Muscle of arm (tissue), 1 donor: ENCODE measurements at regions not wholly inside any gene's neighbourhood (a gene's known extent, or its start where the extent isn't known, plus 50 kb on each side); places are given as distances from the start of the nearest gene placed in this dataset.
A peak's percentile ranks its signal among the peaks of the same experiment; 100 is the strongest.

ENCODE experiments used
- DNase-seq: peaks from one replicate; pipeline ENCODE4 v3.0.0-alpha.2; 2013

DNA sequence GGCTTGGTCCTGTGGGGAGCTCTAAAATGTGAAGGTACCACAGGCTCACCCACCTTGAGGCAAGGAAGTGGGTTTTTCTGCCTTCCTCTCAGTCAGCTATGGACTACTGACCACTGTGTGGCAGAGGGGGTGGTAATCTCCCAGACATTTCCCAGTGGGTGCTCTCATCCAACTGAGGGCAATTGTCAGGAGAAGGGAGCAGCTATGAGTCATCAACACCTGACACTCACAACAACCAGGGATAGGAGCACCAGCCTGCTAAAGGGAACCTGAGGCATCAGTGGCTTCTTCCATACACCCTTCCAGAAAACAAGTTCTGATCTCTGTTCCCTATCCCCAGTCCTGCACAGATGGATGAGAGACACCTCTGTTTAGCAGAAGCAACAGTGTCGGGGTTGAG lies 468.8 kb downstream of the BCOR start:
- no peak for DNase-seq

GRCh38 chrX:39630344-39630743 lies 467.4 kb downstream of the BCOR start:
- no peak for DNase-seq

GRCh38 chrX:39631276-39632229 lies 466.2 kb downstream of the BCOR start:
- DNase-seq, result no peak

GRCh38 chrX:39633293-39633692 lies 464.5 kb downstream of the BCOR start:
- no peak for DNase-seq

DNA sequence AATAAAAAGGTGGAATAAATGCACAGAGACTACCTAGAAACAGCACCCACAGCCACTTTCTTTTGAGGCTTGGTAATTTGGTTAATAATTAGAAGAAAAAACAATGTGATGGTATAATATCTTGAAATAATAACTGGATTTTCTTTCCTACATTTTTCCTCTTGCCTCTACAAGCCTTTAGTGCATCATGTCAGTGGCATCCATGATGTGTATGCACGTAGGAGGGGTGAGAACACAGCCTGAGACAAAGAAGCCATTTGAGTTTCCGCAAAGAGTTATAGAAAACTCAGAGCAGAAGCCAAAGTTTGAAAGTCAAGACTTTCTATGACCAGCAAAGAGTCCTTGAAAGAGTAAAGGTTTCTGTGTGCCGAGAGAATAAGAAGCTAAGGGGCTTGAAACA lies 461.3 kb downstream of the BCOR start:
- DNase-seq, result no peak

DNA sequence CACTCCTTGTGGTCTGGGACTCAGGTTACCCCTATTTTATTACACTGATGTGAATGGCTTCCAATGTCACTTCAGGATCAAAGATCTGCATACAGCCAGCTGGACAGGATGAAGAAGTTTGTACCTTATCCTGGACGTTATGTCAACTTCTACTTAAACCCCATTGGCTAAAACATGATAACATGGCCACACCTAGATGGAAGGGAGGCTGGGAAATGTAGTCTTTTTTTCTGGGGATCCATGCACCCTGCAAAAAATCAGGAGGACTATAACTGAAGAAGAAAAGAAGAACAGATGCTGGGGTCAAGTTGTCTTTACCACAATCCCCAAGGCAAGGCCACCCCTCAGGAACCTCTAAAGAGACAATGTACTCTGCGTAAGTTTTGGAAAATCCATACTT lies 459.2 kb downstream of the BCOR start:
- no peak for DNase-seq

DNA sequence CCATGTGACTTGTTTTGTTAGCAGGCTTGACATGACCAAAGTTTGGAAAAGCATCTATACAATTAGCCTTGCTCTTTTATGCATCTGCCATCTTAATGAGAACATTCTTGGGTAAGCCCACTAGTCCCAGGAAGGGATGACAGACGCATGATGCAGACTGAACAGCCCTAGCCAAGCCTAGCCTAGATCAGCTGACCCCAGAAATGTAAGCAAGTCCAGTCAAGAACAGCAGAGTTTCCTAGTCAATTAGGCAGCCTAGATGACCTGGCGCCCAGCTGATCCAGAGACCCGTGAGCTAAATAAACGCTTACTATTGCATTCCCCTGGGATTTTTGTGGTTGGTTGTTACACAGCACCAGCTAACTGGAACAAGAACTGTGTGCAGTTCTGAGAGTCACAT lies 457.9 kb downstream of the BCOR start:
- DNase-seq, result no peak

- DNase-seq, result no peak
Measured at GRCh38 chrX:39640866-39641265, 456.9 kb downstream of the BCOR start.

- no peak for DNase-seq
Measured at GRCh38 chrX:39642071-39642470, 455.7 kb downstream of the BCOR start.

DNA sequence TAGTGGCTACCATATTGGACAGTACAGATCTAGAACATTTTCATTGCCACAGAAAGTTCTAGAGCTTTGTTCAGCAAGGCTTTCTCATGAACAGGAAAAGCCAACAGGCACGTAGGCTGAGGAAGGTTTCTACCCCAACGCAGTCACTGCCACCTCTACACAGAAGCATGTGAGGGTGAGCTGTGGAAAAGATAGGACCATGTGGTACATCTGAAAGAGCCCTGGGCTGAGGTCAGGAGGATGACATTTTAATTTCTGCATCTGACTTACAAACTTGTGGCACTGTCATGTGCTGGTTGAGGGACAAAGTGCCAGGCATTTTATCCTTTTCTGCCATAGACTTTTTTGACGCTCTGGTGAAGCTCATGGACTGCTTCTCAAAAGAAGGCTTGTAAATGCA lies 454.2 kb downstream of the BCOR start:
- DNase-seq, result no peak

DNA sequence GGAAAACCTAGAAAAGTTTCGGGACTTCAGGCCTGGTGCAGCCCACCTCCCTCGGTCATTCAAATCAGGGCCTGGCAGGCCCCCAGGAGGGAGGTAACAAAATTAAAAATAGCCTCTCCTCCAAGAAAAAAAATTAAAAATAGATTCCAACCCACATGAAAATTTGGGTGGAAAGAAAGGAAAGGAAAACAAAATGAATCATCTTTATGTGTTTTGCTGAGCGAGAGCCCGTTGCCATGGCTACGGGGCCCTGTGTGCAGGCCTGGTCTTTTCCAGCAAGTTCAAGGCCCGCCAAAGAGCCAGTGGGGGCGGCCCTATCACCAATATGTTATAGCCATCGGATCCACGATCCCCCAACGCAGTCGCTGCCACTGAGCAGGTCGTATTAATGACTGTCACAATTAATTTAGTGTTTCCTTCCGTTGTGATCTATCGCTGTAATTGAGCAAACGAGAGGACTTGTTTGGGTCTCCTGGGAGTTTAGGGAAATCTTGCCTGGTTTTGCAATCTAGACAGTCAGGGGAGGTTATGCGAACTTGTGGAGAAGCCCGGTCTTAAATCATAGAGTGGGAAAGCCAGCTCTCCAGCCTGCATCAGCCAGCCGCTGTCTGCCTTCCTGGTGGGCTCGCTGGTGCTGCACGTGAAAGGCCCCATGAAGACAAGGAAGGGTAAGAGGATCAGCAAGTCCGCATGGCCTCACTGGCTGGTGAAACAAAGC lies 452.4 kb downstream of the BCOR start:
- DNase-seq, result peak; percentile 84

DNA sequence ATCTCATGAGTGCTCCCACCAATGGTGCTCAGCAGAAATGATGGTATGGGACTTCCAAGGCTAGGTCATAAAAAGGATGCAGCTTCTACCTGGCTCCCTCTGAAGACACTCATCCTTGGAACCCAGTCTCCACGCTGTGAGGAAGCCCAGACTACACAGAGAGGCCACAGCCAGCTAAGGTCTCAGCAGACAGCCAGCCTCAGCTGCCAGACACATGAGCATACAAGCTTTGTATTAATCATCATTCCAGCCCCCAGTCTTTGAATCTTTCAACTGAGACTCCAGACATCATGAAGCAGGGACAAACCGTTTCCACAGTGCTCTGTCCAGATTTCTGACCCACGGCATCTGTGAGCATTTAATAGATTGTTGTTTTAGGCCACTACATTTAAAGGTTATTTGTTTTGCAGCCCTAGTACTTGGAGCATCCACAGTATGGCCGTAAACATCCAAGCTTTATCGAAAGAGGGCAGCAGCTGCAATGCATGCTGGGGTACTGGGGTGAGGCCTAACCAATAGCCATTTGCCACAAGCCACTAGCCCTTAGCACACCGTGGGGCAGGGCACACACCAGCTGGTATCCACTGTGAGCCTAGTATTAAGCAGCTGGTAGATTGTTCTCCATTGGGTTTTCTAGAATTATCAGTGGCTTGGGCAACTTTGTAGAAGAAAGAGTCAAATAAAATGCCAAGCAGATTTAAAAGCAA lies 449.1 kb downstream of the BCOR start:
- no peak for DNase-seq

DNA sequence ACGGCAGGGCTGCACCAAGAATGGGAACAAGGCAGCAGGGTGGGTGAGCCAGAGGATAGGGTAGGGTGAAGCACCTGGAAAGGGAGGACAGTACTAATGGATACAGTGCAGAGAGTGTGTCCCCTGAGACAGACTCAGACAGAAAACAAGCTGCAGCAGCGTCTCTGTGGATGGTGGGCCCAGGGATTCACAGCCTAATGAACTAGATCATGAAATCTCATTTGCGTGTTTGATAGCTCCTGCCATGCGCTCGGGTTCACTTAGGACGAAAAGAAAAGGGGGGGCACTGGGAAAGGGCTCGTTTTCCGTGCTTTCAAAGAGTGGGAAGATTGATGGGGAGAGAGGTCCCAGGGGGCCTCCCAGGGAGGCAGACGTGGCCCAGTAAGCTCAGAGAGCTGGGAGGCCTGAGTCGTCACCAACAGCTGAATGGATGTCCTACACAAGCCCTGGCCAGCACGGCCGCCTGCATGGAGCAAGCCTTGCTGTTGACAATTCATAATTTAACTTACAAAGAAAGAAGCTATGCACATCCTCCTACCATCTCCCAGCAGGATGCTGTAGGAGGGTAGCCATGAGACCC lies 446.9 kb downstream of the BCOR start:
- no peak for DNase-seq

GRCh38 chrX:39652336-39652735 lies 445.4 kb downstream of the BCOR start:
- DNase-seq, result no peak

- no peak for DNase-seq
Measured at GRCh38 chrX:39653691-39654090, 444.1 kb downstream of the BCOR start.

GRCh38 chrX:39654183-39654925 lies 443.4 kb downstream of the BCOR start:
- DNase-seq, result no peak

- no peak for DNase-seq
Measured at GRCh38 chrX:39654952-39655351, 442.8 kb downstream of the BCOR start.

GRCh38 chrX:39661116-39661907 lies 436.4 kb downstream of the BCOR start:
- DNase-seq, result no peak

GRCh38 chrX:39665830-39666518 lies 431.8 kb downstream of the BCOR start:
- no peak for DNase-seq

DNA sequence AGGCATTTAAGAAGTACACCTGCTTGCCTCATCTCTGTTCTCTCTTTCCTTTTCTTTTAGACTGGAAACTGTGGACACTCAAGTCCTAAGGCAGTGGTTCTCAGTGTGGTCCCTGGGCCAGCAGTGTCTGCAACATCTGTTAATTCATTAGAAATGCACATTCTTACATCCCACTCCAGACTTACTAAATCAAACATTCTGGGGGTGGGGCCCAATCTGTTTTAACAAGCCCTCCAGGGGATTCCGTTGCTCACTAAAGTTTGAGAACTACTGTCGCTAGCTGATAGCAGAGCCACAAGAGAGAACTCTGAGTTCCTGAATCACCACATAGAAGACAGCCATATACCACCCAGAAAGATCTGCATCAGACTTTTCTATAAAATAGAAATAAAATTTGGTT lies 430.6 kb downstream of the BCOR start:
- DNase-seq, result no peak
